Activated B cell treated with CpG ODN at 0.5 μM for 24 hours (primary cell): ENCODE measurements at regions not wholly inside any gene's neighbourhood (a gene's known extent, or its start where the extent isn't known, plus 50 kb on each side); places are given as distances from the start of the nearest gene placed in this dataset.
"Not testable (repeated sequence)": the region's sequence is repeated elsewhere in the genome, so short reads cannot be mapped to it uniquely, and the experiment has no call there.

Experiments
- ATAC-seq: fragments of 200-7000 bp; cut with Tn5 transposase; one replicate; pipeline ENCODE4 v1.10.0; 2021; ENCODE audit warnings: low read depth, mild to moderate bottlenecking, moderate library complexity
- CTCF ChIA-PET: fragments of 350-600 bp; sonication (Branson Sonifier 250); formaldehyde crosslinking; loops from one replicate; lab custom pipeline; 2021; ENCODE audit warnings: antibody characterized with exemption; lab: Charles Lee
- POLR2A ChIA-PET: fragments of 350-600 bp; sonication (Branson Sonifier 250); formaldehyde crosslinking; loops from one replicate; lab custom pipeline; 2021; ENCODE audit warnings: antibody characterized with exemption; lab: Charles Lee
- DNase-seq: peaks from one replicate; pipeline ENCODE4 v3.0.0; 2022
- H3K27ac Mint-ChIP-seq: one replicate; pipeline ENCODE4 v1.8.0; 2020; ENCODE audit warnings: mixed read lengths
- H3K27me3 Mint-ChIP-seq: one replicate; pipeline ENCODE4 v1.8.0; 2021; ENCODE audit warnings: mixed read lengths
- H3K36me3 Mint-ChIP-seq: one replicate; pipeline ENCODE4 v1.8.0; 2021; ENCODE audit warnings: low read depth, mixed read lengths
- H3K4me1 Mint-ChIP-seq: one replicate; pipeline ENCODE4 v1.8.0; 2021; ENCODE audit warnings: mixed read lengths
- H3K4me3 Mint-ChIP-seq: one replicate; pipeline ENCODE4 v1.8.0; 2020; ENCODE audit warnings: mild to moderate bottlenecking, mixed read lengths
- H3K9me3 Mint-ChIP-seq: one replicate; pipeline ENCODE4 v1.8.0; 2020; ENCODE audit warnings: mixed read lengths
- CTCF ChIP-seq: fragments of 200-600 bp; IDR thresholded peaks from one replicate; pipeline ENCODE4 v1.8.0; 2022; ENCODE audit warnings: antibody characterized with exemption, mild to moderate bottlenecking
- intact Hi-C: fragments of 100-400 bp; cut with micrococcal nuclease; formaldehyde crosslinking; loops from one replicate; pipeline ENCODE4 v1.15.1; 2024

- DNase-seq (no peak), ATAC-seq (no peak)
- Mint-ChIP-seq H3K4me3 (no peak overlapping the region), H3K27ac (no peak overlapping the region), H3K36me3 (no peaks in the 10 kb centered on the region), H3K9me3 (peaks cover 4% of the 10 kb centered on the region), H3K27me3 (no peaks in the 10 kb centered on the region), H3K4me1 (no peaks in the 10 kb centered on the region)
- intact Hi-C loops, result no loop called here
- CTCF ChIA-PET, result no interaction called here
- no peak for TF ChIP-seq CTCF
- POLR2A ChIA-PET, result no interaction called here
These were observed 356.5 kb downstream of the TBL1XR1 start for GRCh38 chr3:176840641-176841286.

GRCh38 chr3:176839901-176840300 is 357.4 kb downstream of the TBL1XR1 start:
- Mint-ChIP-seq H3K36me3 (no peaks in the 10 kb centered on the region), H3K27ac (no peak overlapping the region), H3K27me3 (no peaks in the 10 kb centered on the region), H3K4me3 (no peak overlapping the region), H3K9me3 (peaks cover 4% of the 10 kb centered on the region), H3K4me1 (no peaks in the 10 kb centered on the region)
- ATAC-seq (no peak), DNase-seq (no peak)
- ChIA-PET CTCF (no interaction called here), POLR2A (no interaction called here)
- no peak for TF ChIP-seq CTCF
- intact Hi-C loops, result no loop called here

GRCh38 chr3:176839466-176839865 is 357.8 kb downstream of the TBL1XR1 start:
- POLR2A ChIA-PET, result no interaction called here
- no peak for DNase-seq
- H3K27ac Mint-ChIP-seq, result no peak overlapping the region

GRCh38 chr3:176827244-176827643 is 370.0 kb downstream of the TBL1XR1 start:
- POLR2A ChIA-PET, H3K9me3 Mint-ChIP-seq, CTCF ChIA-PET: not testable (repeated sequence)

More at GRCh38 chr3:176839466-176839865, 357.8 kb downstream of the TBL1XR1 start:
- CTCF ChIA-PET, result no interaction called here
- ATAC-seq, result no peak
- Mint-ChIP-seq H3K4me1 (no peaks in the 10 kb centered on the region), H3K9me3 (peaks cover 4% of the 10 kb centered on the region), H3K27me3 (no peaks in the 10 kb centered on the region), H3K36me3 (no peaks in the 10 kb centered on the region), H3K4me3 (no peak overlapping the region)
- TF ChIP-seq CTCF, result no peak
- intact Hi-C loops, result no loop called here

GRCh38 chr3:176824811-176825210 is 372.5 kb downstream of the TBL1XR1 start:
- Mint-ChIP-seq H3K27ac (no peak overlapping the region), H3K4me1 (no peaks in the 10 kb centered on the region)
- TF ChIP-seq CTCF, result no peak

More at GRCh38 chr3:176827244-176827643, 370.0 kb downstream of the TBL1XR1 start:
- H3K4me3 Mint-ChIP-seq, H3K27ac Mint-ChIP-seq, intact Hi-C loops, H3K4me1 Mint-ChIP-seq, ATAC-seq, DNase-seq, H3K27me3 Mint-ChIP-seq, H3K36me3 Mint-ChIP-seq: not testable (repeated sequence)

GRCh38 chr3:176820764-176821163 is 376.5 kb downstream of the TBL1XR1 start:
- Mint-ChIP-seq H3K27me3 (no peaks in the 10 kb centered on the region), H3K4me3 (no peak overlapping the region), H3K4me1 (no peaks in the 10 kb centered on the region), H3K9me3 (peaks cover 2% of the 10 kb centered on the region), H3K27ac (no peak overlapping the region), H3K36me3 (no peaks in the 10 kb centered on the region)
- TF ChIP-seq CTCF, result no peak
- intact Hi-C loops, result no loop called here
- DNase-seq (no peak), ATAC-seq (no peak)
- ChIA-PET POLR2A (no interaction called here), CTCF (no interaction called here)

More at GRCh38 chr3:176824811-176825210, 372.5 kb downstream of the TBL1XR1 start:
- DNase-seq, result no peak
- Mint-ChIP-seq H3K4me3 (no peak overlapping the region), H3K36me3 (no peaks in the 10 kb centered on the region), H3K9me3 (peaks cover 2% of the 10 kb centered on the region), H3K27me3 (no peaks in the 10 kb centered on the region)
- intact Hi-C loops, result no loop called here
- ATAC-seq, result no peak
- ChIA-PET POLR2A (no interaction called here), CTCF (no interaction called here)
